ENCODE measurements at regions not wholly inside any gene's neighbourhood (a gene's known extent, or its start where the extent isn't known, plus 50 kb on each side); places are given as distances from the start of the nearest gene placed in this dataset.

- Histone ChIP-seq H3K23ac (ENCODE audit: low read depth, low read length) (no peak overlapping the region), H3K36me3 (ENCODE audit: control insufficient read depth, insufficient read depth, low read length) (peaks cover 45% of the 10 kb centered on the region), H3K4me2 (ENCODE audit: low read depth, low read length) (no peak overlapping the region), H3K27me3 (ENCODE audit: control insufficient read depth, insufficient read depth, low read length) (no peaks in the 10 kb centered on the region), H2AK5ac (ENCODE audit: low read depth, low read length) (no peak overlapping the region), H2AFZ (replicated peaks; ENCODE audit: low read length, poor library complexity) (no peak overlapping the region), H4K5ac (ENCODE audit: low read depth, low read length) (no peak overlapping the region), H3K9me3 (ENCODE audit: control insufficient read depth, insufficient read depth, low read length) (no peaks in the 10 kb centered on the region), H3K4me3 (ENCODE audit: insufficient read depth, low read depth, low read length) (no peak overlapping the region), H2BK15ac (ENCODE audit: low read depth, low read length) (no peak overlapping the region), H2BK120ac (ENCODE audit: low read depth, low read length) (no peak overlapping the region), H3K9ac (ENCODE audit: low read depth, low read length) (no peak overlapping the region), H3K4me1 (ENCODE audit: control insufficient read depth, insufficient read depth, low read length) (peaks cover 2% of the 10 kb centered on the region; the same call in 1 of the 2 replicates), H3K79me1 (ENCODE audit: low read depth in 1 of 2, low read length in 2 of 2) (peaks cover 43 to 87% of the 10 kb centered on the region in 2 experiments), H2BK20ac (ENCODE audit: low read depth, low read length) (no peak overlapping the region), H2AK9ac (replicated peaks; ENCODE audit: low read depth, low read length, poor library complexity) (no peak overlapping the region), H4K20me1 (ENCODE audit: insufficient read depth, low read length) (peaks cover 87% of the 10 kb centered on the region), H4K91ac (ENCODE audit: insufficient read depth, low read depth, low read length) (no peak overlapping the region), H3K18ac (ENCODE audit: low read depth, low read length) (no peak overlapping the region), H3K4ac (ENCODE audit: low read depth, low read length) (no peak overlapping the region), H3K9me1 (ENCODE audit: insufficient read depth, low read length) (peaks cover 3% of the 10 kb centered on the region; the same call in 1 of the 2 replicates), H4K8ac (ENCODE audit: low read depth in 2 of 2, low read length in 2 of 2) (no peak overlapping the region), H3K27ac (ENCODE audit: insufficient read depth, low read length) (no peak overlapping the region), H3K14ac (replicated peaks; ENCODE audit: low read depth, low read length) (no peak overlapping the region), H3K56ac (ENCODE audit: extremely low read depth, insufficient read depth, low read length) (no peak overlapping the region), H2BK5ac (ENCODE audit: low read depth, low read length, poor library complexity, severe bottlenecking) (no peak overlapping the region)
- in situ Hi-C loops (cut with MboI; ENCODE audit: low sequenced_read_pairs) (no loop called here), dilution Hi-C loops (cut with HindIII; ENCODE audit: low sequenced_read_pairs, unreplicated experiment) (no loop called here), intact Hi-C loops (cut with micrococcal nuclease) (no loop called here)
- no peak for DNase-seq
- ChIA-PET CTCF (no interaction called here), POLR2A (ENCODE audit: unreplicated experiment) (no interaction called here)
- no CpG with 5 or more reads among the region's 3 CpGs for WGBS, 2 experiments (ENCODE audit: extremely low coverage in 2 of 2, insufficient read length in 1 of 2)
- ATAC-seq (ENCODE audit: low read depth) = no peak
- TF ChIP-seq SMC3 (IDR thresholded peaks at IDR 0.05; ENCODE audit: low read depth, low read length) (no peak), RFX5 (IDR thresholded peaks at IDR 0.05; ENCODE audit: low read depth, low read length) (no peak), POLR2A (IDR thresholded peaks at IDR 0.05; ENCODE audit: low read depth, low read length) (no peak), CHD1 (IDR thresholded peaks at IDR 0.05; ENCODE audit: low read depth, low read length) (no peak), FOS (IDR thresholded peaks at IDR 0.05; ENCODE audit: low read depth, low read length) (no peak), MXI1 (IDR thresholded peaks at IDR 0.05; ENCODE audit: borderline replicate concordance, low read depth, low read length) (no peak), RCOR1 (IDR thresholded peaks at IDR 0.05; ENCODE audit: insufficient replicate concordance, low read length) (no peak), RAD21 (IDR thresholded peaks at IDR 0.05; ENCODE audit: low read length) (no peak), NFE2L2 (IDR thresholded peaks at IDR 0.05; ENCODE audit: low read depth, low read length) (no peak), USF2 (IDR thresholded peaks at IDR 0.05; ENCODE audit: low read depth, low read length) (no peak), CEBPB (IDR thresholded peaks at IDR 0.05; ENCODE audit: low read depth, low read length) (no peak), ELK1 (IDR thresholded peaks at IDR 0.05; ENCODE audit: borderline replicate concordance, low read depth, low read length) (no peak), BHLHE40 (IDR thresholded peaks at IDR 0.05; ENCODE audit: low read depth, low read length) (no peak), CTCF (conservative IDR thresholded peaks at IDR 0.05; ENCODE audit: low read depth, low read length) (no peak), MAZ (IDR thresholded peaks at IDR 0.05; ENCODE audit: borderline replicate concordance, low read depth, low read length) (no peak), MAFK (IDR thresholded peaks at IDR 0.05; ENCODE audit: low read depth, low read length) (no peak)
- no TSS peak for BruUV-seq (replicated peaks)
Measured at GRCh38 chr12:124487834-124488165, 79.6 kb downstream of the NCOR2 start.

Measured in IMR-90 (cell line).